IMR-90 (cell line): ENCODE measurements at regions not wholly inside any gene's neighbourhood (a gene's known extent, or its start where the extent isn't known, plus 50 kb on each side); places are given as distances from the start of the nearest gene placed in this dataset.

Experiments used
- ATAC-seq: fragments of 200-7000 bp; cut with Tn5 transposase; 2 replicates; pipeline ENCODE4 v1.9.1; 2020; ENCODE audit warnings: low read depth, mild to moderate bottlenecking, moderate library complexity
- BruUV-seq: library from RNA; stranded (reverse); fragments of 400-500 nt; replicated peaks from 2 replicates; lab custom pipeline; 2021; lab: Mats Ljungman, UMichigan
- CTCF ChIA-PET: fragments of 300-600 bp; formaldehyde crosslinking; extraction: SDS; loops from one replicate; lab custom pipeline; 2021; ENCODE audit warnings: antibody characterized with exemption; lab: Yijun Ruan, JAX
- POLR2A ChIA-PET: fragments of 300-600 bp; sonication (Branson Sonifier 250); formaldehyde crosslinking; loops from one replicate; lab custom pipeline; 2022; ENCODE audit warnings: antibody characterized with exemption; ENCODE audit not compliant: unreplicated experiment; lab: Charles Lee
- DNase-seq: peaks from one replicate; pipeline ENCODE4 v3.0.0; 2013
- H2AFZ ChIP-seq: replicated peaks from 2 replicates; pipeline ENCODE3; 2013; ENCODE audit warnings: low read length, mild to moderate bottlenecking; ENCODE audit not compliant: poor library complexity
- H2AK5ac ChIP-seq: 2 replicates; pipeline ENCODE4 v1.6.1; 2013; ENCODE audit warnings: low read depth, low read length, inconsistent platforms
- H2AK9ac ChIP-seq: replicated peaks from 2 replicates; pipeline ENCODE3; 2013; ENCODE audit warnings: mild to moderate bottlenecking, low read depth, low read length, moderate library complexity; ENCODE audit not compliant: poor library complexity
- H2BK120ac ChIP-seq: 2 replicates; pipeline ENCODE4 v1.6.1; 2013; ENCODE audit warnings: low read depth, low read length, inconsistent platforms
- H2BK15ac ChIP-seq: 3 replicates; pipeline ENCODE4 v1.6.1; 2013; ENCODE audit warnings: low read depth, low read length, inconsistent platforms
- H2BK20ac ChIP-seq: 2 replicates; pipeline ENCODE4 v1.6.1; 2013; ENCODE audit warnings: low read depth, mild to moderate bottlenecking, inconsistent platforms, low read length, moderate library complexity
- H2BK5ac ChIP-seq: 2 replicates; pipeline ENCODE4 v1.6.1; 2013; ENCODE audit warnings: mild to moderate bottlenecking, low read depth, low read length, inconsistent platforms; ENCODE audit not compliant: poor library complexity, severe bottlenecking
- H3K14ac ChIP-seq: replicated peaks from 2 replicates; pipeline ENCODE4 v1.6.1; 2013; ENCODE audit warnings: low read depth, low read length, inconsistent platforms
- H3K18ac ChIP-seq: 2 replicates; pipeline ENCODE4 v1.6.1; 2013; ENCODE audit warnings: low read depth, low read length, control low read depth
- H3K23ac ChIP-seq: 2 replicates; pipeline ENCODE4 v1.6.1; 2013; ENCODE audit warnings: low read depth, low read length, inconsistent platforms
- H3K27ac ChIP-seq: 2 replicates; pipeline ENCODE4 v1.5.1; 2013; ENCODE audit warnings: mild to moderate bottlenecking, control low read depth, low read length; ENCODE audit not compliant: insufficient read depth
- H3K27me3 ChIP-seq: 2 replicates; pipeline ENCODE4 v1.6.1; 2013; ENCODE audit warnings: low read length; ENCODE audit not compliant: control insufficient read depth, insufficient read depth
- H3K36me3 ChIP-seq: 2 replicates; pipeline ENCODE4 v1.6.1; 2013; ENCODE audit warnings: low read length, mixed read lengths; ENCODE audit not compliant: control insufficient read depth, insufficient read depth
- H3K4ac ChIP-seq: 2 replicates; pipeline ENCODE4 v1.6.1; 2013; ENCODE audit warnings: low read depth, low read length, inconsistent platforms
- H3K4me1 ChIP-seq: 2 replicates; pipeline ENCODE4 v1.6.1; 2013; ENCODE audit warnings: low read length, mixed read lengths; ENCODE audit not compliant: control insufficient read depth, insufficient read depth
- H3K4me2 ChIP-seq: 2 replicates; pipeline ENCODE4 v1.6.1; 2013; ENCODE audit warnings: low read depth, mild to moderate bottlenecking, control low read depth, low read length, moderate library complexity
- H3K4me3 ChIP-seq: 2 replicates; pipeline ENCODE4 v1.5.1; 2013; ENCODE audit warnings: low read depth, mild to moderate bottlenecking, control low read depth, low read length, moderate library complexity; ENCODE audit not compliant: insufficient read depth
- H3K56ac ChIP-seq: 2 replicates; pipeline ENCODE4 v1.6.1; 2013; ENCODE audit warnings: low read length, inconsistent platforms; ENCODE audit not compliant: insufficient read depth; ENCODE audit errors: extremely low read depth
- H3K79me1 ChIP-seq, 2 experiments: 2 replicates each; pipeline ENCODE4 v1.6.1; 2013; ENCODE audit warnings: low read length in 2 of 2, inconsistent platforms in 1 of 2, low read depth in 1 of 2
- H3K9ac ChIP-seq: 2 replicates; pipeline ENCODE4 v1.6.1; 2013; ENCODE audit warnings: low read depth, low read length, control low read depth
- H3K9me1 ChIP-seq: 2 replicates; pipeline ENCODE4 v1.6.1; 2013; ENCODE audit warnings: low read length, inconsistent platforms; ENCODE audit not compliant: insufficient read depth
- H3K9me3 ChIP-seq: 2 replicates; pipeline ENCODE4 v1.6.1; 2013; ENCODE audit warnings: low read length; ENCODE audit not compliant: control insufficient read depth, insufficient read depth
- H4K20me1 ChIP-seq: 2 replicates; pipeline ENCODE4 v1.6.1; 2013; ENCODE audit warnings: low read length, inconsistent platforms; ENCODE audit not compliant: insufficient read depth
- H4K5ac ChIP-seq: 2 replicates; pipeline ENCODE4 v1.6.1; 2013; ENCODE audit warnings: mild to moderate bottlenecking, low read depth, low read length, control low read depth
- H4K8ac ChIP-seq, 2 experiments: 2 replicates each; pipeline ENCODE4 v1.6.1; 2013; ENCODE audit warnings: low read depth in 2 of 2, low read length in 2 of 2, control low read depth in 1 of 2, inconsistent platforms in 1 of 2
- H4K91ac ChIP-seq: 2 replicates; pipeline ENCODE4 v1.6.1; 2013; ENCODE audit warnings: low read depth, low read length, inconsistent platforms; ENCODE audit not compliant: insufficient read depth
- BHLHE40 ChIP-seq: fragments of 150-350 bp; IDR thresholded peaks from 2 replicates; pipeline ENCODE4 v1.6.1; 2016; ENCODE audit warnings: mild to moderate bottlenecking, low read depth, low read length
- CEBPB ChIP-seq: IDR thresholded peaks from 2 replicates; pipeline ENCODE4 v1.6.1; 2012; ENCODE audit warnings: low read depth, low read length, improper control_type of control experiment
- CHD1 ChIP-seq: IDR thresholded peaks from 2 replicates; pipeline ENCODE4 v1.6.1; 2012; ENCODE audit warnings: low read depth, low read length, improper control_type of control experiment
- CTCF ChIP-seq: conservative IDR thresholded peaks from 2 replicates; pipeline ENCODE4 v1.5.1; 2012; ENCODE audit warnings: mild to moderate bottlenecking, low read depth, low read length, improper control_type of control experiment
- ELK1 ChIP-seq: fragments of 150-350 bp; IDR thresholded peaks from 2 replicates; pipeline ENCODE4 v1.6.1; 2016; ENCODE audit warnings: low read depth, mild to moderate bottlenecking, low read length, moderate library complexity, borderline replicate concordance
- MAFK ChIP-seq: IDR thresholded peaks from 2 replicates; pipeline ENCODE4 v1.6.1; 2012; ENCODE audit warnings: low read depth, low read length, improper control_type of control experiment
- MAZ ChIP-seq: IDR thresholded peaks from 2 replicates; pipeline ENCODE4 v1.6.1; 2012; ENCODE audit warnings: low read depth, mild to moderate bottlenecking, low read length, improper control_type of control experiment, moderate library complexity, borderline replicate concordance
- RCOR1 ChIP-seq: IDR thresholded peaks from 2 replicates; pipeline ENCODE4 v1.6.1; 2012; ENCODE audit warnings: mild to moderate bottlenecking, low read length, improper control_type of control experiment; ENCODE audit not compliant: insufficient replicate concordance
- USF2 ChIP-seq: fragments of 150-350 bp; IDR thresholded peaks from 2 replicates; pipeline ENCODE4 v1.6.1; 2017; ENCODE audit warnings: mild to moderate bottlenecking, antibody characterized with exemption, low read length, low read depth
- WGBS, 2 experiments: methylation state at CpG; one replicate each; pipeline versions ENCODE4 v1.1.5 to v1.1.7; 2013; ENCODE audit warnings: missing lambda C conversion rate in 2 of 2; ENCODE audit not compliant: insufficient read length in 1 of 2; ENCODE audit errors: extremely low coverage in 2 of 2; 5-methylcytosine and 5-hydroxymethylcytosine counted together
- dilution Hi-C: fragments of 300-500 bp; cut with HindIII; formaldehyde crosslinking; loops from one replicate; pipeline ENCODE4 v1.14.3; 2018; ENCODE audit warnings: low sequenced_read_pairs; ENCODE audit not compliant: unreplicated experiment
- in situ Hi-C: fragments of 300-500 bp; cut with MboI; formaldehyde crosslinking; loops from 3 replicates; pipeline ENCODE4 v1.14.3; 2019; ENCODE audit warnings: low sequenced_read_pairs, inconsistent platforms, mixed read lengths
- intact Hi-C: fragments of 100-400 bp; cut with micrococcal nuclease; formaldehyde crosslinking; loops from 2 replicates; pipeline ENCODE4 v1.10.0; 2022

- ChIA-PET CTCF (no interaction called here), POLR2A (no interaction called here)
- BruUV-seq: no TSS peak
- Histone ChIP-seq H3K9me3 (no peaks in the 10 kb centered on the region), H2BK20ac (no peak overlapping the region), H3K9ac (no peak overlapping the region), H3K79me1 (no peaks in the 10 kb centered on the region), H2AFZ (no peak overlapping the region), H4K91ac (no peak overlapping the region), H2AK5ac (no peak overlapping the region), H2BK120ac (no peak overlapping the region), H3K4me1 (no peaks in the 10 kb centered on the region), H3K27me3 (peaks cover 8% of the 10 kb centered on the region), H2BK15ac (no peak overlapping the region), H4K20me1 (no peaks in the 10 kb centered on the region), H3K23ac (no peak overlapping the region), H3K9me1 (no peaks in the 10 kb centered on the region), H3K14ac (no peak overlapping the region), H3K4ac (no peak overlapping the region), H3K4me2 (no peak overlapping the region), H2AK9ac (no peak overlapping the region), H3K36me3 (no peaks in the 10 kb centered on the region), H4K8ac (no peak overlapping the region), H3K18ac (no peak overlapping the region), H2BK5ac (no peak overlapping the region), H3K4me3 (no peak overlapping the region), H3K27ac (no peak overlapping the region), H3K56ac (no peak overlapping the region), H4K5ac (no peak overlapping the region)
- intact Hi-C loops (no loop called here), dilution Hi-C loops (no loop called here), in situ Hi-C loops (no loop called here)
- 54% methylated on average over 3 of the region's 3 CpGs; no CpG with 5 or more reads in 1 of the 2 experiments for whole genome bisulfite sequencing, 2 experiments
- ATAC-seq: no peak
- DNase-seq: no peak
- TF ChIP-seq CEBPB (no peak), MAFK (no peak), BHLHE40 (no peak), CHD1 (no peak), CTCF (no peak), MAZ (no peak), ELK1 (no peak), RCOR1 (no peak), USF2 (no peak)
These were observed 109.0 kb upstream of the ALK start for GRCh38 chr2:30030361-30030760.
